ENCODE measurements at regions not wholly inside any gene's neighbourhood (a gene's known extent, or its start where the extent isn't known, plus 50 kb on each side); places are given as distances from the start of the nearest gene placed in this dataset.
A peak's percentile ranks its signal among the peaks of the same experiment; 100 is the strongest.
"Not testable (repeated sequence)": the region's sequence is repeated elsewhere in the genome, so short reads cannot be mapped to it uniquely, and the experiment has no call there.

GRCh38 chr10:59027975-59028655 is 148.3 kb upstream of the PHYHIPL start:
- no peak overlapping the region for H3K4me3 ChIP-seq
- TF ChIP-seq CTCF (IDR thresholded peaks at IDR 0.05) = no peak
- no peaks in the 10 kb centered on the region for H3K36me3 ChIP-seq
- no peaks in the 10 kb centered on the region for H3K4me1 ChIP-seq (ENCODE audit: control insufficient read depth in 1 of 2, low read depth in 2 of 2)
- no peak overlapping the region for H3K27ac ChIP-seq
- no peaks in the 10 kb centered on the region for H3K9me3 ChIP-seq
- no peaks in the 10 kb centered on the region for H3K27me3 ChIP-seq (replicated peaks; ENCODE audit: insufficient read depth)
- ATAC-seq (ENCODE audit: insufficient number of reproducible peaks, low FRiP score, low read depth) (no peak), DNase-seq (ENCODE audit: low spot score) (no peak)

DNA sequence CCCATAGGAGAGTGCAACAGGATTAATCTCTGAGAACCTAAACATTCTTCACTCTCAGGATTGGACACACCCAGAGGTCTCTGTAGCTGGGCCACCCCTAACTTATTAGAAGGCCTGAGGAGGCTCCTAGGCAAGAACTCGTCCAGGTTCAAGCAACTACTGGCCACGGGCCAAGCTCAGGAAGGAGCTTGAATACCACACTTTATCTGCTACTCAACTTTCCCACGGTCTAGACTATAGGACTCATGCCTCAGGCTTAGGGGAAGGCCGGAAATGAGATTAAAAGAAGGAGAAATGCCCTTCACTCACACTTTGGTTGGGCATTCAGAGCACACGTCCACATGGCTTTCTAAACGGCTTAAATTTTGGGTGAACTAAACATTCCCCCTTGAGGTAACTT is 142.8 kb upstream of the PHYHIPL start:
- no peaks in the 10 kb centered on the region for H3K4me1 ChIP-seq (ENCODE audit: control insufficient read depth in 1 of 2, low read depth in 2 of 2)
- TF ChIP-seq CTCF (IDR thresholded peaks at IDR 0.05) = no peak
- H3K9me3 ChIP-seq = no peaks in the 10 kb centered on the region
- no peak for ATAC-seq (ENCODE audit: insufficient number of reproducible peaks, low FRiP score, low read depth)
- no peak overlapping the region for H3K27ac ChIP-seq
- no peaks in the 10 kb centered on the region for H3K27me3 ChIP-seq (replicated peaks; ENCODE audit: insufficient read depth)
- no peaks in the 10 kb centered on the region for H3K36me3 ChIP-seq
- no peak for DNase-seq (ENCODE audit: low spot score)
- H3K4me3 ChIP-seq = no peak overlapping the region

- no peak for DNase-seq (ENCODE audit: low spot score)
- ATAC-seq (ENCODE audit: insufficient number of reproducible peaks, low FRiP score, low read depth) = no peak
- H3K36me3 ChIP-seq = no peaks in the 10 kb centered on the region
- H3K4me3 ChIP-seq = no peak overlapping the region
- H3K27ac ChIP-seq = no peak overlapping the region
- no peaks in the 10 kb centered on the region for H3K4me1 ChIP-seq (ENCODE audit: control insufficient read depth in 1 of 2, low read depth in 2 of 2)
- TF ChIP-seq CTCF (IDR thresholded peaks at IDR 0.05) = no peak
- H3K27me3 ChIP-seq (replicated peaks; ENCODE audit: insufficient read depth) = no peaks in the 10 kb centered on the region
- peaks cover 11% of the 10 kb centered on the region for H3K9me3 ChIP-seq
Observed at GRCh38 chr10:59036311-59037017, 140.0 kb upstream of the PHYHIPL start.

- H3K4me1 ChIP-seq (ENCODE audit: control insufficient read depth in 1 of 2, low read depth in 2 of 2) = no peaks in the 10 kb centered on the region
- no peak overlapping the region for H3K4me3 ChIP-seq
- ATAC-seq (ENCODE audit: insufficient number of reproducible peaks, low FRiP score, low read depth) (no peak), DNase-seq (ENCODE audit: low spot score) (no peak)
- no peak for TF ChIP-seq CTCF (IDR thresholded peaks at IDR 0.05)
- no peak overlapping the region for H3K27ac ChIP-seq
- H3K9me3 ChIP-seq = peaks cover 11% of the 10 kb centered on the region
- no peaks in the 10 kb centered on the region for H3K27me3 ChIP-seq (replicated peaks; ENCODE audit: insufficient read depth)
- H3K36me3 ChIP-seq = no peaks in the 10 kb centered on the region
Observed at GRCh38 chr10:59037018-59037389, 139.4 kb upstream of the PHYHIPL start.

GRCh38 chr10:59037506-59037905 is 138.9 kb upstream of the PHYHIPL start:
- H3K27ac ChIP-seq = no peak overlapping the region
- ATAC-seq (ENCODE audit: insufficient number of reproducible peaks, low FRiP score, low read depth) (no peak), DNase-seq (ENCODE audit: low spot score) (no peak)
- peaks cover 11% of the 10 kb centered on the region for H3K9me3 ChIP-seq
- TF ChIP-seq CTCF (IDR thresholded peaks at IDR 0.05) = no peak
- no peaks in the 10 kb centered on the region for H3K27me3 ChIP-seq (replicated peaks; ENCODE audit: insufficient read depth)
- no peaks in the 10 kb centered on the region for H3K4me1 ChIP-seq (ENCODE audit: control insufficient read depth in 1 of 2, low read depth in 2 of 2)
- H3K36me3 ChIP-seq = no peaks in the 10 kb centered on the region
- no peak overlapping the region for H3K4me3 ChIP-seq

GRCh38 chr10:59043358-59043757 is 133.1 kb upstream of the PHYHIPL start:
- not testable (repeated sequence) for H3K27me3 ChIP-seq (replicated peaks; ENCODE audit: insufficient read depth); DNase-seq (ENCODE audit: low spot score); H3K36me3 ChIP-seq; ATAC-seq (ENCODE audit: insufficient number of reproducible peaks, low FRiP score, low read depth)
- Histone ChIP-seq H3K27ac (peak overlapping the region; percentile 17 to 22), H3K4me1 (ENCODE audit: control insufficient read depth in 1 of 2, low read depth in 2 of 2) (peaks cover 0 to 17% of the 10 kb centered on the region in 2 donors), H3K9me3 (peaks cover 11% of the 10 kb centered on the region), H3K4me3 (peak overlapping the region; percentile 62)
